HG03571 (cell line): ENCODE measurements at regions not wholly inside any gene's neighbourhood (a gene's known extent, or its start where the extent isn't known, plus 50 kb on each side); places are given as distances from the start of the nearest gene placed in this dataset.
"Not testable (repeated sequence)": the region's sequence is repeated elsewhere in the genome, so short reads cannot be mapped to it uniquely, and the experiment has no call there.

Experiments used
- ATAC-seq: cut with Tn5 transposase; IDR thresholded peaks from one replicate; pipeline ENCODE4 v1.9.1; 2021; ENCODE audit not compliant: unreplicated experiment

DNA sequence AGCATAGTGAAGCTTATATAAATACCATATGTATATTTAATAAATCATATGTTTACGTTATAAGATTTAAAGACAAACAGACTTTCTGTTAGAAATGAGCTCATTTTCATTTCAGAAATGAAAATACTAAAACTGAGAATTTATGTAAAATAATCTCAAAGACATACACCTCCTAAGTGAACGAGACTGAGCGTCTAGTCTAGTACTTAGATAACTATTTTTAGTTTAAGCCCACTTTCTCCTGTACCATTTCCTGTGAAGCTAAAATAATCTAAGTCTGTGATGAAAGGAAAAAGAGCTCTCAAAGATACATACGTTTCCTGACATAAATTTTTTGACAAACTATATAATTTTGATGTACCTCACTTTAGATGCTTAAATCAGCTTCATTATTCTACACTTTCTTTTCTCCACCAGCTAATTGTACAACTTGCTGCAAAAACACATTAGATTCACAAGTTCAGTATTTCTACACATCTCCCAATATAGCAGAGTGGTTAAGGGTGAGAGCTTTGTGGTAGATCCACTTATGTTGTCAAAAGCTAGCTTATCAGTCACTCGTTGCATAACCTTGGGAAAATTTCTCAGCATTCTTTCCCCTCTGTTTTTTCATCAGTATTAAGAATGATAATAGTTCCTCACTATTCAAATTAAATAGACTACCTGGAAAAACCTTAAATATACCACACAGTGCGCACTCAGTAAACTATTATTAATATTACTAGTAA is 703.0 kb downstream of the PLOD2 start:
- no peak for ATAC-seq

GRCh38 chr3:145459681-145460080 is 701.3 kb downstream of the PLOD2 start:
- ATAC-seq: not testable (repeated sequence)

GRCh38 chr3:145471976-145472375 is 689.0 kb downstream of the PLOD2 start:
- no peak for ATAC-seq

- not testable (repeated sequence) for ATAC-seq
Observed at GRCh38 chr3:145482735-145483134, 678.2 kb downstream of the PLOD2 start.

GRCh38 chr3:145483992-145484391 is 677.0 kb downstream of the PLOD2 start:
- no peak for ATAC-seq

DNA sequence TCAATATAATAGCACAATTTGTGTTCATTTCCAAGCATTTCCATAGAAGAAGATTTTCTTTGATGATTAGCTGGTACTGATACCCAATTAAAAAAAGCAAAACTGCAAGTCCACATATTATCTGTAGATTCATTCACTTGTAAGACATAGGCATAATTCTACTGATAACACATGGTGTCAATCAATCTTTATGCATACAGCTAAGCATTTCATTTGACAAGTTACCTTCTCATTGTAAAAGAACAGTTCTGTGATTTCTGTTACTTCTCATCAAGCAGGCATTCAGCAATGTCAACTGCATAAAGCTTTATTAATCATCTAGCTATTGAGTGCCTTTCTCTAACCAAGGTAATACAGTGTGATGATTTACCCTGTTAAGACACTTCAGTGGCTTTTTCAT is 672.0 kb downstream of the PLOD2 start:
- no peak for ATAC-seq

- no peak for ATAC-seq
Observed at GRCh38 chr3:145490088-145491048, 670.6 kb downstream of the PLOD2 start.

GRCh38 chr3:145492456-145492855 is 668.5 kb downstream of the PLOD2 start:
- no peak for ATAC-seq

GRCh38 chr3:145517416-145517815 is 643.6 kb downstream of the PLOD2 start:
- not testable (repeated sequence) for ATAC-seq

GRCh38 chr3:145518639-145519038 is 642.3 kb downstream of the PLOD2 start:
- no peak for ATAC-seq

GRCh38 chr3:145519398-145520047 is 641.5 kb downstream of the PLOD2 start:
- ATAC-seq: no peak

DNA sequence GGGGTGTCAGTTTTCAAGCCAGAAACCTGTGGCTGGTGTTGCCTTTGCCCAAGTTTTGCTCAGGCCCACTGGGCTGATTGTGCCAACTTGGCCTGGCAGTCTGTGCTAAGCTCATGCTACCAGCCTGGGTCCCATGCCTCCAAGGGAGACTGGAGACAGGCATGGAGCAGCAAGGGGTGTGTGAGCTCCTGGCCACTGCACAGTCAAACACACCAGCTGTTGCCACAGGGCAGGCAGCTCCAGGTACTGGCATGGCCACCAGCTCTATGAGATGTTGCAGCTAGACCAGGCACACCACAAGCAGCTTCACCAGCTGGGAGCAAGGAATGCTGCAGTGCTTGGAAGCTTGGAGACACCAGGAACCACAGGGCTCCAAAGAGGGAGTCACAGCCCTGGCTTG is 638.8 kb downstream of the PLOD2 start:
- ATAC-seq: no peak

DNA sequence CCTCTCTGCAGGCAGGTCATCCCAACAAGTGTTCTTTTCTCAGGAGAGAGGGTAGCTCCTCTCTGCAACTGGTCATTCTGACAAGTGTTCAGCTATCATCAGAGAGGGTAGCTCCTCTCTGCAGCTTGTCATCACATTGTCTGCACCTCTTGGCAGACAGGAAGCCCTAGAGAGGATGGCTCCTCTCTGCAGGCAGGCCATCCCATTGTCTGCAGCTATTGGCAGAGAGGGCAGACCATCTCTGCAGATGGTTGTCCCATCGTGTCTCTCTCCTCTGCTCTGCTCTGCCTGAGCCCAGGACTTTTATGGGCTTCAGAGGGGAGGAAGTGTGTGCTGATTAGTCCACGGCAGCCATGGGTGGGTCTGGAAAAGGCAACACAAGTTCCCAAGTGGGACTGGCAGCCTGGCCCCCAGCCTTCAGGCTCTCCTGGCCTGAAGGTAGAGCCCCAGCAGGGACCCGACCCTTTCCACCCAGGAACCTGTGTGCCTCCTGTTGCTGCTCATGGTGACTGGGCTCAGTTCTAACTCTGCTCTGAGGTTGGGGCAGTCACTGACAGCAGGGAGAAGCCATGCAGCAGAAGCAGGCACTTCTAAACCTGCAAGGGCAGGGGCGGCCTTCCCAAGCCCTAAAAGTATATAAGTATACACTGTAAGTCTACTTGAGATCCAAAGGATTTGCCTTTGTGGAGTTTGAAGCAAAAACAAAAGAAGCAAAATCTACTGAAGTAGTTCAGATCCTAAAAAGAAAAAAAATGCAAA is 637.9 kb downstream of the PLOD2 start:
- no peak for ATAC-seq

- no peak for ATAC-seq
Observed at GRCh38 chr3:145531548-145531947, 629.4 kb downstream of the PLOD2 start.

DNA sequence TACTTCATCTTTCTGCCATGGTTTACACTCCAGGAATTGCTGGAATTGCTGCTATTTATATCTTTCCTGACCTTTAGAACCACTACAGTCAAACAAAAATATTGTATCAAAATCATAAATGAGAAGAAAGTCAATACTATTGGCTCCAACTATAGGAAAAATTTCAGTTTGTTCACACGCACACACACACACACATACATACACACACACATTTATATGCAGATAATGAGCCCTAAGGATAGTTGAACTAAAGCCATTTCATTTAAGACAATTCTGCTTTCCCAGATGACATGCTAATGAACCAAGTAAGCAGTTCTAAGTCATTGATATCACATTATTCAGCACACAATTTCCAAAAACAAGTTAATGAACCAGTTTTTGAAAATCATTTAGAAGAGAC is 627.3 kb downstream of the PLOD2 start:
- ATAC-seq: no peak

GRCh38 chr3:145536461-145536860 is 624.5 kb downstream of the PLOD2 start:
- no peak for ATAC-seq

- ATAC-seq: no peak
Observed at GRCh38 chr3:145550522-145550921, 610.5 kb downstream of the PLOD2 start.

- no peak for ATAC-seq
Observed at GRCh38 chr3:145557405-145557804, 603.6 kb downstream of the PLOD2 start.

GRCh38 chr3:145578471-145578870 is 582.5 kb downstream of the PLOD2 start:
- ATAC-seq: no peak

DNA sequence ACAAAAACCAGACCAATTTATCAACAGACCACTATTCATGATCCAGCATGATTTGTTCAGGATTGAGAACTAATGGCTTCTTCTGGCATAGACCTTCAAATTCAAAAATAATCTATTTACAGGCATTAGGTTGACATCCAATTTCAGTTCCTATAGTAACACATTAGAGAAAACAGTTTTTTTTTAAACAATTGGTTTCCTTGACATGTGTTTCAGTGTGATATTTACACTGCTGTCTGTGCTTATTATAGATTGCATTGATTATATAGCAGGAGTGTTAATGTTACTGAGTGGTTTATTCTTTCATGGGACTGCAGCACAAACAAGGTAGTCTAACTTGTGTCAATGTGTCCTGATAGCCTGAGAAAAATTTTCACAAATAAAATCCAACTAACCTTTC is 579.3 kb downstream of the PLOD2 start:
- no peak for ATAC-seq

DNA sequence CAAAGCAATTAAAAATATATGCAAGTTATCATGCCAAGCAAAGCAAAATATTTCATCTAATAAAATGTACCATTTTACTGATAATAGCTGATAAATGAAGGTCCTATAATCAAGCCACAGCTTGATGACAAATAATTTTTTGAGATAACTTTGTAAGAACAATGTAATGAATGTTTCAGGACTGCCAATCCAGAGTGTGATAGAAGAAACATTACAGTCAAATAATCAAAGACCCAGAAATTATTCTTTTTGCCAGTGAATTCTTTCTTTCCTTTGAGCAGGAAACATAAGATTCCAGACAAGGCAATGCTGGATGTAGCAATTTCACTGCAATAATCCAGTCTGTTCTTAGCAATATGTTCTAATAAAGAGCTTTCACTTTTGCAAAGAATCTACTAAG is 556.1 kb downstream of the PLOD2 start:
- no peak for ATAC-seq
